ENCODE measurements at regions not wholly inside any gene's neighbourhood (a gene's known extent, or its start where the extent isn't known, plus 50 kb on each side); places are given as distances from the start of the nearest gene placed in this dataset.

GRCh38 chr18:46402396-46402795 is 254.6 kb downstream of the LOXHD1 start:
- TF ChIP-seq EZH2phosphoT487 (IDR thresholded peaks at IDR 0.05; ENCODE audit: insufficient read depth, low read depth) (no peak), EZH2 (IDR thresholded peaks at IDR 0.05; ENCODE audit: insufficient read depth, poor library complexity, severe bottlenecking) (no peak)
